ENCODE measurements at regions not wholly inside any gene's neighbourhood (a gene's known extent, or its start where the extent isn't known, plus 50 kb on each side); places are given as distances from the start of the nearest gene placed in this dataset.
"Not testable (repeated sequence)": the region's sequence is repeated elsewhere in the genome, so short reads cannot be mapped to it uniquely, and the experiment has no call there.

- TF ChIP-seq, protein P1, sequence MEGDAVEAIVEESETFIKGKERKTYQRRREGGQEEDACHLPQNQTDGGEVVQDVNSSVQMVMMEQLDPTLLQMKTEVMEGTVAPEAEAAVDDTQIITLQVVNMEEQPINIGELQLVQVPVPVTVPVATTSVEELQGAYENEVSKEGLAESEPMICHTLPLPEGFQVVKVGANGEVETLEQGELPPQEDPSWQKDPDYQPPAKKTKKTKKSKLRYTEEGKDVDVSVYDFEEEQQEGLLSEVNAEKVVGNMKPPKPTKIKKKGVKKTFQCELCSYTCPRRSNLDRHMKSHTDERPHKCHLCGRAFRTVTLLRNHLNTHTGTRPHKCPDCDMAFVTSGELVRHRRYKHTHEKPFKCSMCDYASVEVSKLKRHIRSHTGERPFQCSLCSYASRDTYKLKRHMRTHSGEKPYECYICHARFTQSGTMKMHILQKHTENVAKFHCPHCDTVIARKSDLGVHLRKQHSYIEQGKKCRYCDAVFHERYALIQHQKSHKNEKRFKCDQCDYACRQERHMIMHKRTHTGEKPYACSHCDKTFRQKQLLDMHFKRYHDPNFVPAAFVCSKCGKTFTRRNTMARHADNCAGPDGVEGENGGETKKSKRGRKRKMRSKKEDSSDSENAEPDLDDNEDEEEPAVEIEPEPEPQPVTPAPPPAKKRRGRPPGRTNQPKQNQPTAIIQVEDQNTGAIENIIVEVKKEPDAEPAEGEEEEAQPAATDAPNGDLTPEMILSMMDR (conservative IDR thresholded peaks at IDR 0.05) = no peak
- H3K27ac ChIP-seq = no peak overlapping the region
Observed at GRCh38 chr4:133268205-133268604, 119.1 kb downstream of the PCDH10 start.

GRCh38 chr4:133267506-133267905 is 118.4 kb downstream of the PCDH10 start:
- not testable (repeated sequence) for H3K27ac ChIP-seq

DNA sequence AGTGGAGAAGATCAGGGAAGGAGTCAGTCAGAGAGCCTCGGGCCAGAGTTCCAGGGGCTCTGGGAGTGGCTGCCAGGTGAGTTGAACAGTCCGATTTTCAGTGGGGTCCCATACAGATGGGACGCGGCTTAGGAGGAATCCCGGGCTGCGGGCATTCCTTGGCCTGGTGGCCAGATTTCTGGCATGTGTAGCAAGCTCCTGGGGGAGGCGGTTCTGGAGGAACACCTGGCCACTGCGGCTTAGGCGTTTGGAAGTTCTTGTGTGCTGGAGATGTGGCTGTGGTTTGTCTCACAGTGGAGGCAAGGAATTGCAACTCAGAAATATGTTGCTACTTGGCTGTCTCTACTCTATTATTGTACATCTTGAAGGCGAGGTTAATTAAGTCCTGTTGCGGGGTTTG is 117.9 kb downstream of the PCDH10 start:
- not testable (repeated sequence) for H3K27ac ChIP-seq

DNA sequence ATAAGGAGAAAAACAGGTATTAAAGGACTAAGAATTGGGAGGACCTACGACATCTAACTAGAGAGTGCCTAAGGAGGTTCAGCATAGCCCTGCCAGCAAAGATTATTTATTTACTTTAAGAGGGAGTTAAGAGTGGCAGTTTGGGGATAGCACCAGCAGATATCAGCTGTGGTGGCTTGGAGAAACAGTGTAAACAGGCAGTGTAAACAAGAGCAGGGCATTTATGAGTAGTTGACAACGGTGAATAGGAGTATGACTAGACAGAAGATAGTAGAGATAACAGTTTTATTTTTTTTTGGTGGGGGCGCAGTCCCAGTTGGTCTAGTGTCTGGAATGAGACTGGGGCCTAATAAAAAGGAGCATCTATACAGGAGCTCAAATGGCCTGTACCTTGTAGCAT is 115.2 kb downstream of the PCDH10 start:
- TF ChIP-seq, protein P1 (conservative IDR thresholded peaks at IDR 0.05) = 0 out of 2 replicates have a peak, but pooled peaks have one; percentile 4
- not testable (repeated sequence) for H3K27ac ChIP-seq

- 0 out of 2 replicates have a peak overlapping the region, but pooled peaks have one; percentile 19 for H3K27ac ChIP-seq
- no peak for TF ChIP-seq ZFX (IDR thresholded peaks at IDR 0.05)
- TF ChIP-seq, protein P1 (conservative IDR thresholded peaks at IDR 0.05) = no peak
Observed at GRCh38 chr4:133263104-133263503, 114.0 kb downstream of the PCDH10 start.

- no peak overlapping the region for H3K27ac ChIP-seq
- TF ChIP-seq, protein P1 (conservative IDR thresholded peaks at IDR 0.05) = no peak
- TF ChIP-seq ZFX (IDR thresholded peaks at IDR 0.05) = no peak
Observed at GRCh38 chr4:133247861-133248260, 98.8 kb downstream of the PCDH10 start.

DNA sequence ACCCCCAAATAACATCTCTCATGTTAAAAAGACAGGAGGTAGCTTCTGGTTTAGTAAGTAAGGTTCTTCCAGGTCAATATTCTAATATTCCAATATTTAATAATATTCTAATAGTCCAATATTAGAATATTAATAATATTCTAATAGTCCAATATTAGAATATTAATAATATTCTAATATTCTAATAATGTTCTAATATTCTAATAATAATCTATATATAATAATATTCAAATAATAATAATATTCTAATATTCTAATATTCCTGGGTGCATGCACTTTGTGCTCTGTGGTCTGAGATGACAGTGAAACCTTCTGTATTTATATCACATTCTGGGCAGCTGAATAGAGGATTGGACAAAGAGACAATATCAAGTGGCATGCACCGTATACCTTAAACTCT is 96.1 kb downstream of the PCDH10 start:
- TF ChIP-seq, protein P1 (conservative IDR thresholded peaks at IDR 0.05) = no peak
- TF ChIP-seq ZFX (IDR thresholded peaks at IDR 0.05) = no peak
- no peak overlapping the region for H3K27ac ChIP-seq
